ENCODE measurements at regions not wholly inside any gene's neighbourhood (a gene's known extent, or its start where the extent isn't known, plus 50 kb on each side); places are given as distances from the start of the nearest gene placed in this dataset.

DNA sequence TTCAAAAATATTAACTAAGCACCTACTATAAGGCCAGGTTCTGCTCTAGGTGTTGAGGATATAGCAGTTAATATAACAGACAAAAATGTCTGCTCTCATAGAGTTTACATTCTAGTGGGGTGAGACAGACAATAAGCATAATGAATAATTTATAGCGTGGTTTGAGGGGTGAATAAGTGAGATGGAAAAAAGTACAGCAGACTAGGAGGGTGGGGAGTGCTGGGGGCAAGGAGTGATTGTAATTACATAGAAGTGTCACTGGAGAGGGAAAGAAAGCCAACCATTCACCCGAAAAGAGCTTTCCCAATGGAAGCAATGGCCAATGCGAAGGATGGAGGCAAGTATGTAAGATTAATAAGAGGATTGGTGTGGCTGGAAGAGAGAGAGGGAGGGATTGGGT is 552.9 kb upstream of the KCNMB2 start (continued):
- TF ChIP-seq, protein P1, sequence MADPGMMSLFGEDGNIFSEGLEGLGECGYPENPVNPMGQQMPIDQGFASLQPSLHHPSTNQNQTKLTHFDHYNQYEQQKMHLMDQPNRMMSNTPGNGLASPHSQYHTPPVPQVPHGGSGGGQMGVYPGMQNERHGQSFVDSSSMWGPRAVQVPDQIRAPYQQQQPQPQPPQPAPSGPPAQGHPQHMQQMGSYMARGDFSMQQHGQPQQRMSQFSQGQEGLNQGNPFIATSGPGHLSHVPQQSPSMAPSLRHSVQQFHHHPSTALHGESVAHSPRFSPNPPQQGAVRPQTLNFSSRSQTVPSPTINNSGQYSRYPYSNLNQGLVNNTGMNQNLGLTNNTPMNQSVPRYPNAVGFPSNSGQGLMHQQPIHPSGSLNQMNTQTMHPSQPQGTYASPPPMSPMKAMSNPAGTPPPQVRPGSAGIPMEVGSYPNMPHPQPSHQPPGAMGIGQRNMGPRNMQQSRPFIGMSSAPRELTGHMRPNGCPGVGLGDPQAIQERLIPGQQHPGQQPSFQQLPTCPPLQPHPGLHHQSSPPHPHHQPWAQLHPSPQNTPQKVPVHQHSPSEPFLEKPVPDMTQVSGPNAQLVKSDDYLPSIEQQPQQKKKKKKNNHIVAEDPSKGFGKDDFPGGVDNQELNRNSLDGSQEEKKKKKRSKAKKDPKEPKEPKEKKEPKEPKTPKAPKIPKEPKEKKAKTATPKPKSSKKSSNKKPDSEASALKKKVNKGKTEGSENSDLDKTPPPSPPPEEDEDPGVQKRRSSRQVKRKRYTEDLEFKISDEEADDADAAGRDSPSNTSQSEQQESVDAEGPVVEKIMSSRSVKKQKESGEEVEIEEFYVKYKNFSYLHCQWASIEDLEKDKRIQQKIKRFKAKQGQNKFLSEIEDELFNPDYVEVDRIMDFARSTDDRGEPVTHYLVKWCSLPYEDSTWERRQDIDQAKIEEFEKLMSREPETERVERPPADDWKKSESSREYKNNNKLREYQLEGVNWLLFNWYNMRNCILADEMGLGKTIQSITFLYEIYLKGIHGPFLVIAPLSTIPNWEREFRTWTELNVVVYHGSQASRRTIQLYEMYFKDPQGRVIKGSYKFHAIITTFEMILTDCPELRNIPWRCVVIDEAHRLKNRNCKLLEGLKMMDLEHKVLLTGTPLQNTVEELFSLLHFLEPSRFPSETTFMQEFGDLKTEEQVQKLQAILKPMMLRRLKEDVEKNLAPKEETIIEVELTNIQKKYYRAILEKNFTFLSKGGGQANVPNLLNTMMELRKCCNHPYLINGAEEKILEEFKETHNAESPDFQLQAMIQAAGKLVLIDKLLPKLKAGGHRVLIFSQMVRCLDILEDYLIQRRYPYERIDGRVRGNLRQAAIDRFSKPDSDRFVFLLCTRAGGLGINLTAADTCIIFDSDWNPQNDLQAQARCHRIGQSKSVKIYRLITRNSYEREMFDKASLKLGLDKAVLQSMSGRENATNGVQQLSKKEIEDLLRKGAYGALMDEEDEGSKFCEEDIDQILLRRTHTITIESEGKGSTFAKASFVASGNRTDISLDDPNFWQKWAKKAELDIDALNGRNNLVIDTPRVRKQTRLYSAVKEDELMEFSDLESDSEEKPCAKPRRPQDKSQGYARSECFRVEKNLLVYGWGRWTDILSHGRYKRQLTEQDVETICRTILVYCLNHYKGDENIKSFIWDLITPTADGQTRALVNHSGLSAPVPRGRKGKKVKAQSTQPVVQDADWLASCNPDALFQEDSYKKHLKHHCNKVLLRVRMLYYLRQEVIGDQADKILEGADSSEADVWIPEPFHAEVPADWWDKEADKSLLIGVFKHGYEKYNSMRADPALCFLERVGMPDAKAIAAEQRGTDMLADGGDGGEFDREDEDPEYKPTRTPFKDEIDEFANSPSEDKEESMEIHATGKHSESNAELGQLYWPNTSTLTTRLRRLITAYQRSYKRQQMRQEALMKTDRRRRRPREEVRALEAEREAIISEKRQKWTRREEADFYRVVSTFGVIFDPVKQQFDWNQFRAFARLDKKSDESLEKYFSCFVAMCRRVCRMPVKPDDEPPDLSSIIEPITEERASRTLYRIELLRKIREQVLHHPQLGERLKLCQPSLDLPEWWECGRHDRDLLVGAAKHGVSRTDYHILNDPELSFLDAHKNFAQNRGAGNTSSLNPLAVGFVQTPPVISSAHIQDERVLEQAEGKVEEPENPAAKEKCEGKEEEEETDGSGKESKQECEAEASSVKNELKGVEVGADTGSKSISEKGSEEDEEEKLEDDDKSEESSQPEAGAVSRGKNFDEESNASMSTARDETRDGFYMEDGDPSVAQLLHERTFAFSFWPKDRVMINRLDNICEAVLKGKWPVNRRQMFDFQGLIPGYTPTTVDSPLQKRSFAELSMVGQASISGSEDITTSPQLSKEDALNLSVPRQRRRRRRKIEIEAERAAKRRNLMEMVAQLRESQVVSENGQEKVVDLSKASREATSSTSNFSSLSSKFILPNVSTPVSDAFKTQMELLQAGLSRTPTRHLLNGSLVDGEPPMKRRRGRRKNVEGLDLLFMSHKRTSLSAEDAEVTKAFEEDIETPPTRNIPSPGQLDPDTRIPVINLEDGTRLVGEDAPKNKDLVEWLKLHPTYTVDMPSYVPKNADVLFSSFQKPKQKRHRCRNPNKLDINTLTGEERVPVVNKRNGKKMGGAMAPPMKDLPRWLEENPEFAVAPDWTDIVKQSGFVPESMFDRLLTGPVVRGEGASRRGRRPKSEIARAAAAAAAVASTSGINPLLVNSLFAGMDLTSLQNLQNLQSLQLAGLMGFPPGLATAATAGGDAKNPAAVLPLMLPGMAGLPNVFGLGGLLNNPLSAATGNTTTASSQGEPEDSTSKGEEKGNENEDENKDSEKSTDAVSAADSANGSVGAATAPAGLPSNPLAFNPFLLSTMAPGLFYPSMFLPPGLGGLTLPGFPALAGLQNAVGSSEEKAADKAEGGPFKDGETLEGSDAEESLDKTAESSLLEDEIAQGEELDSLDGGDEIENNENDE (IDR thresholded peaks at IDR 0.05; ENCODE audit: insufficient replicate concordance, low read length): no peak
- TF ChIP-seq RAD21 (IDR thresholded peaks at IDR 0.05 in 1 of 2, conservative IDR thresholded peaks at IDR 0.05 in 1 of 2; ENCODE audit: low read depth in 2 of 2, low read length in 2 of 2) (no peak), BCL11A (IDR thresholded peaks at IDR 0.05; ENCODE audit: low read depth in 2 of 2, low read length in 2 of 2) (no peak), RFX5 (IDR thresholded peaks at IDR 0.05; ENCODE audit: borderline replicate concordance, low read depth, low read length) (no peak), CREB1 (IDR thresholded peaks at IDR 0.05) (no peak), HDAC6 (IDR thresholded peaks at IDR 0.05; ENCODE audit: low read depth, low read length) (no peak), POU5F1 (IDR thresholded peaks at IDR 0.05; ENCODE audit: low read depth, low read length) (no peak), RNF2 (IDR thresholded peaks at IDR 0.05; ENCODE audit: borderline replicate concordance, low read depth, low read length, missing control alignments, poor library complexity, severe bottlenecking) (no peak)
- TF ChIP-seq, protein P2, sequence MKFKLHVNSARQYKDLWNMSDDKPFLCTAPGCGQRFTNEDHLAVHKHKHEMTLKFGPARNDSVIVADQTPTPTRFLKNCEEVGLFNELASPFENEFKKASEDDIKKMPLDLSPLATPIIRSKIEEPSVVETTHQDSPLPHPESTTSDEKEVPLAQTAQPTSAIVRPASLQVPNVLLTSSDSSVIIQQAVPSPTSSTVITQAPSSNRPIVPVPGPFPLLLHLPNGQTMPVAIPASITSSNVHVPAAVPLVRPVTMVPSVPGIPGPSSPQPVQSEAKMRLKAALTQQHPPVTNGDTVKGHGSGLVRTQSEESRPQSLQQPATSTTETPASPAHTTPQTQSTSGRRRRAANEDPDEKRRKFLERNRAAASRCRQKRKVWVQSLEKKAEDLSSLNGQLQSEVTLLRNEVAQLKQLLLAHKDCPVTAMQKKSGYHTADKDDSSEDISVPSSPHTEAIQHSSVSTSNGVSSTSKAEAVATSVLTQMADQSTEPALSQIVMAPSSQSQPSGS (IDR thresholded peaks at IDR 0.05; ENCODE audit: low read length): no peak
- TF ChIP-seq, protein P3, sequence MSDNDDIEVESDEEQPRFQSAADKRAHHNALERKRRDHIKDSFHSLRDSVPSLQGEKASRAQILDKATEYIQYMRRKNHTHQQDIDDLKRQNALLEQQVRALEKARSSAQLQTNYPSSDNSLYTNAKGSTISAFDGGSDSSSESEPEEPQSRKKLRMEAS (IDR thresholded peaks at IDR 0.05): no peak
